ENCODE measurements at regions not wholly inside any gene's neighbourhood (a gene's known extent, or its start where the extent isn't known, plus 50 kb on each side); places are given as distances from the start of the nearest gene placed in this dataset.
"Not testable (repeated sequence)": the region's sequence is repeated elsewhere in the genome, so short reads cannot be mapped to it uniquely, and the experiment has no call there.

GRCh38 chr6:93183531-93183972 lies 235.8 kb downstream of the EPHA7 start:
- no peak for DNase-seq

DNA sequence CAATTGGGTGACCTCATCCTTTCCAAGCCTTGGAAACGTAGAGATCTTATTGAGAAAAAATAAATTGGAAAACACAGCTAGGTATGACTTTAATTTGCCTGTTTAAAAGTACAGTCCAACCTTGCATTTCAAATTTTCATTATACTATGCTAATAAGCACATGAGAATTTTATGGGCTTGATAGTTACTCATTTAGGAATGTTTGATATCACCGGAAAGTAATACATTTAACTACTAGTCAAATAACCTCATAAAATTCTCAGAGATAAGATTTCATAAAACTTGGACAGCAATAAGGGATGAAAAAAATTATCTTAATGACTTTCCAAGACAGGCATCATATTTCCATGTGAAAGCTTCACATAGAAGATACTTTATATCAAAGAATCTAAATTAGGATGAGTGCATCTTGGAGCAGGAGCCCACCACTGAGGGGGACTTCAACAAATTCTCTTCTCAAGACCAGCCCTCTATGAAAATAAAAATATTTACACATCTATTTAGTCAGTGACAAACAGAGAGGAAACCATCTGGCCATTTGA lies 236.3 kb downstream of the EPHA7 start:
- DNase-seq: no peak

DNA sequence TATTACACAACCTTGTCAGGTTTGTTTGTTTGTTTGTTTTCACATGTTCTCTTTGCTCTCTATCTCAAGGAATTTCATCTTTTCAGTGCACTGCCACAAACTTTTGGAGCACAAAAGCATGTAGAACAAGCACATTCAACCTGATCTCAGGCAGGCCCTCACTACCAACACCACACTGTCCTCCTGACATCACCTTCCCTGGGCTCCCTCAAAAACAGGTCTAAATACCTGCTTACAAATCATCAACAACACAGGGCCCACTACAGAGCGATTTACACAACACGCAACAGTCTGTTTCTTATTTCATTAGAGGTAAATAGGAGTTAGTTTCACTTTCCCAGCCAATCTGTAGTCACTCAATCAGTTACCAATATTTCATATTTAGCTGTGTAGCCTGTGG lies 241.4 kb downstream of the EPHA7 start:
- DNase-seq: no peak

DNA sequence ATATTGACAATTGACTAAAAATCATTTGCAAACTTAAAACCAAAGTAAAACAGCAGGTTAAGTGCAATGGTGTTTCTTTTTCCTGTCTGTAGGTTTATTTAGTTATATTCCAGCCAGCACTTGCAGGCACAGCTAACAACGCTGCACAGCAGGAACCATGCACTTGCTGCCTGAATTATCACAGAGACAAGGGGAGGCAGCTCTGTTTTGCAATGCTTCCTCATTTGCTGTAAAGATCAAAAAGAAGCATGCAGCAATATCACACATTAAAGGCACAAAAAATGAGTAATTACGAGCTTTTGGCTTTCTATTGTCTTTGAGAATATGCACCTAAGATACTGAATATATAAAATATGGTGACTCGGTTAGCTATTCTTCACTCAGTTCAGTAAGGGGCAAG lies 241.9 kb downstream of the EPHA7 start:
- DNase-seq: peak; percentile 50

DNA sequence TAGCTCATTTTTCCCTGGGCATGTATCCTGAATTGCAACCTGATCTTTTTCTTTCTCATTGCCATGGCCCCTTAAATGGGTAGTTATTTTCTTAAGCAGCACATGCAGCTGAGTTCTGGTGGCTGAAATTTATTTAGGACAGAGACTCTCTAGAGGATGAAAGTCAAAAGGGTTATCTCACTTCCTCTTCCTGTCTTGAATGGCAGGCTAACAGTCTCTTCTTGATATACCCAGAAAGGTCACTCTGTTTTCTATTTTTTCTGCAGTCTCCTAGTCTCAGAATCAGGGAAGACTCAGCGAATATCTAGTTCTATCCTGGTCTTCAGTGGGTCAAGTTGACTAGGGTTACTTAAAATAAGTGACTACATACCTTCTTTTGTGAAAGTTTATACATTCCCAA lies 243.3 kb downstream of the EPHA7 start:
- no peak for DNase-seq

GRCh38 chr6:93173573-93173972 lies 245.8 kb downstream of the EPHA7 start:
- not testable (repeated sequence) for DNase-seq

DNA sequence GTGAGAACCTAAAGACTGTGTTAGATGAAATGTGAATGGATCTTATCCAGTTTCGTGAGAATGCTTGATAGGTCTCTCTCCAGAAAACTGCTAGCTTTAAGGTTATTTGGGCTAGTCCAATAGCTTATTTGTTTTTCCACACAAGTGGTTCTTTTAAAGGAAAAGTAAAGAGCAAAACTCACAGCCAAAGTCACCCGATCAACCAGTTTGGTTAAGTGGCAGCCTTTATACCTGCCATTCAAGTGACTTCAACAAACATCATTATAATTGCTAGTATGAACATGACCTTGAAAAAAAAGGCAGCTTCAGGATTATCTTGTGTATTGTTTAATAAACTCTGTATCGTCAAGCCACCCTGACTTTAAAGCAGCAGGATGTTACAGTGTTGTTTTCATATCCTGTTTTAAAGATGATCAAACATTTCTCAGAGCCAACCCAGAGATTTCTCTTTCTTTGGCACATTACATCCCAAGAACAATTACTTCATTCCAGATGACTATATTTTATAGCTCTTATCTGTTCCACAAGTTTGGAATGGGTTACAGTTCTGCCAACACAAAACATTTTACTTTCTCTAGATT lies 253.4 kb downstream of the EPHA7 start:
- peak; percentile 87 for DNase-seq

DNA sequence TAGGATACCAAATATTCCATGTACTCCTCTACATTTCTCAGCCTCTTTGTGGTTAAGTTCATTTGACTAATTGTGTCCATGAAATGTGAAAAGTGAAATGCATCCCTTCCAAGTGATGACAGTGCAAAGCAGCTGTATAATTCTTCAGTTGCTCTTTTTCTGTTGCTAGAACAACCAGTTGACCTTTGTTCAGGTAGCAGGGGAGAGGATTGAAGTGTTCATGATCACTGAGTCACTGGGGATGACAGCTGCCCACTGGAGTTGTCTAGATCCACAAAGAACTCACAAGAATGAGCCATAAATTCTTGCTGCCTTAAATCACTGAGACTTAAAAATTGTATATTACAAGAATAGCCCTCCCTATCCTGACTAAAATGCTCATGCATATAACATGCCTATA lies 254.6 kb downstream of the EPHA7 start:
- no peak for DNase-seq

DNA sequence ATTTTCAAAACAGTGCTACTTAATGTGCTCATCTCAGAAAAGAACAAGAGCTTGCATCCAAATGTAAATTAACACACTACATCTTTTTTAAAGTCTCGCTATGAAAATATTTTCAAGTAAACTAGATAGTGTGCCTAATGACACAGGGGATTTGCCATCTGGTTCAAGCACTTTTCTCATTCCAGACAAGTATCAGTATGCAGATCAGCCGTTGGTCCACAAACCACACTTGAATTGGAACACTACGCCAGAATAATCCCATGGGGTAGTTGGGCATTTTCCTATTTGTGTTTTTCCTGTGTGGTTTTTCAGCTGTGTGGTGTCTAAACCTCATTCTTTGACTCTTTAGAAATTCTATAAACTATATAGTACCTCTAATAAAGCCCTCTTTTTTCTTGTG lies 256.2 kb downstream of the EPHA7 start:
- no peak for DNase-seq

DNA sequence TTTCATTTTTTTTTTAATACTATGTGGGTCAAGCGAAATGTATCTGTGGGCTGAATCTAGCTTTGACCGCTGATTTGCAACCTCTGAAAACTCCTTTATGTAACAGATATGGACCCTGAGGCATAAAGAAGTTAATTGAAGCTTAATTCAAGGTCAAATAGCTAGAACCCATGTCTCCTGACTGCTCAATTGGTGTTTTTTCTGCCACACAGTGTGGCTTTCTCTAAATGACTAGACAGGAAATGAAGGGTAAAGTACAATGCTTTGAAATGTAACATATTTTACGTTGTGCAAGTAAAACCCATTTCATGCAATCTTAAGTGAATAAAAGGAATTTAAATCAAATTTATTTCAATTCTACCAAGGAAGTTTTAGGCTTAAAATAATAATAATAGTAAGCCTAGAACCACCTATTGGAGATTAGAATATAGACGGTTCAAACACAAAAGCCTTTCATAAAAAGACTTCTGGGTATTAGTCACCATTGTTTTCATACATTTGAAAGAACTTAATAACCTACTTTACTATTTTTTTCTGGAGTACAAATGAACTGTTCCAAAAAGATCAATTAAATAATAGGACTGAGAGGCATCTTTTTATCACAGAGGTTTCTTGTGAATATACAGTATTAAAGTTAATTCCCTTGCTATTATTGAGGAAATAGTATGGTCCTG lies 279.8 kb downstream of the EPHA7 start:
- DNase-seq: no peak

DNA sequence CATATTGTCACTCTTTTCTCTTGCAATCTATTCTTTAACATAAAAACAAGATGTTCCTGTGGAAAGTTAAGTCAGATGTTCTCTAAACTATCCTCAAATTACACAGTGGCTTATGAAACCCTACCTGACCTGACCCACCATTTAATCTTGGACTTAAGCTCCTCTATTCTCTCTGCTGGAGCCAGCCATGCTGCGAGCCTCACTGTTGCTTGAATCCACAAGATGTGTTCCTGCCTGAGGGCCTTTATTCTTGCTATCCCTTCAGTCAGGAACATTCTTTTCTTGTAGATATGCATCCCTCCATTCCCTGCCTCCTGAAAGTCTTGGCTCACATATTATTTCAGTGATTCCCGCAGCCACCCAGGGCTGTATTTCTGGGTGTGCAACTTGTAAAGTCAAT lies 283.2 kb downstream of the EPHA7 start:
- no peak for DNase-seq

GRCh38 chr6:93124006-93124632 lies 295.2 kb downstream of the EPHA7 start:
- no peak for DNase-seq

DNA sequence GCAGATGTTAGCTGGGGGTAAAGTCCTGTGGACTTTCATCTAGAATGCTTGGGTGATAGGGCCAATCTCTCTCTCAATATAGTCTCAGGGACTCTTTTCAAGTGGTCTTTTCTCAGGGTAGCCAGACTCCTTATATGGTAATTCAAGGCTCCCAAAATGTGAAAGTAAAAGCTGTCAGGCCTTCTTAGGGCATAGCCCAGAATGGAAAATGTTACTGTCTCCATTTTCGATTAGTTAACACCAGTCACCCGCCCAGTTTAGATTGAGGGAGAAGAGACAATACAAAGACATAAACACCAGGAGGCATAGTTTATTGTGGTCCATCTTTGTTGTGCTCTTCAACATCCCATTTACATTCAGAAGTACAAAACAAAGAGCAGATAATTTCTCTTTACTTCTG lies 295.8 kb downstream of the EPHA7 start:
- DNase-seq: no peak

GRCh38 chr6:93120154-93120742 lies 299.1 kb downstream of the EPHA7 start:
- no peak for DNase-seq

DNA sequence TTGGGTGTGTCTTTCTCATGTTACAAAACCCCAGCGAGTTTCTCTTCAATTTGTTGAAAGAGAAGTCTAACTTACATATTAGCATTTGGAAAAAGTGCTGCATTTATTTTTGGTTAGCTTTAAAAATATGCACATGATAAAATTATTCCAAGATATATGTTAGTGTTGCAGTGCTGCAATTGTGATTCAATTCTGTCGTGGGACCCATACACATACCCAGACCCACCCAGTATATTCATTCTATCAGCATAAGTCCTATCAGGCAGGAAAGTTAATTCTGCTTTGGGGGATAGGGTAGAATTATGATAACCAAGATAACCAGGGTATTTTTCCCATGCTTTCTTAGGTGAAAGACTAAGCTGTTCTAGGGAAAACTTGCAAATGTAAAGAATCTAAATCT lies 313.5 kb downstream of the EPHA7 start:
- no peak for DNase-seq

DNA sequence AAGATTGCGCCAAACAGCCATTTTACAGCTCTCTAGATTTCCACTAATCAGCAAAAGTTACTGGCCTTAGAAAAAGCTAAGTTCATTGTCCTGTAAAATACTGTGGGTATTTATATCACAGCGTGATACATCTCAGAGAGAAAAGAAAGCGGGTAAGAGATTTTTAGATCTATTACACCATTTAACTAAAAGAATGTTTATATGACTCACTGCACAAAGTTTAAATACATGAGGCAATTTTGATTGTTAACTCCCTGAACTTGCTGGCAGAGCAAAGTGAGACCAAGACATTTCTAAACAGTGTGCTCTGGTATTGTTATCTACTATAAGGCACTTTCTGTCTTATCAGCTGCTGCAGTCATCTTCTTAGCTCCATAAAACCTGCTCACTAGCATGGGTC lies 314.3 kb downstream of the EPHA7 start:
- DNase-seq: no peak

DNA sequence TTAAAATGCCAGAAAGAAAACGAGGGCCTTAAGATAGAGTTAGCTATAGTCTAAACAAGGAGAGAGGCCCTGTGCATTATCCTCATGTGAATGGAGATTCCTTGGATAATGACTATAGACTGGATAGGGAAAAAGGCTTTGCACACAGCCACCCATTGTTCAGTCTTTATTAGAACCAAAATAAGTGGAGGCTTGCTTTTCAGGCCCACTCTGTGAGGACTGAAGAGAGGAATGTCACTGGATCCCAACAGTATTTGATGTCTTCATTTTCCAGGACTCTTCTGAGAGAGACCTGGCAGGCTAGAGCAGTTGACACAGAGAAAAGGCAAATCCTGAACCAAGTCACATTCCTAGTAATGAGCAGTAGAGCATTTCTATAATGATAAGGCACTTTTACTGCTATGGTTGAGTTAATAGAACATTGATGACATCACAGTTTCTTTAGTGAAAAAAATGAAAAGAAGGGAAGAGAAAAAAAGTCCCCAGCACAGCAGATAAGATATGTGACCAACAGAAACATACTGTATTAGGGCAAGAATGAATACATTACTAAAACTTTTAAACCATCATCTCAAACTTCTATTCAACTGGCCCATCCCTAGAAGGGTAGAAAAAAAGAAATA lies 315.1 kb downstream of the EPHA7 start:
- no peak for DNase-seq

DNA sequence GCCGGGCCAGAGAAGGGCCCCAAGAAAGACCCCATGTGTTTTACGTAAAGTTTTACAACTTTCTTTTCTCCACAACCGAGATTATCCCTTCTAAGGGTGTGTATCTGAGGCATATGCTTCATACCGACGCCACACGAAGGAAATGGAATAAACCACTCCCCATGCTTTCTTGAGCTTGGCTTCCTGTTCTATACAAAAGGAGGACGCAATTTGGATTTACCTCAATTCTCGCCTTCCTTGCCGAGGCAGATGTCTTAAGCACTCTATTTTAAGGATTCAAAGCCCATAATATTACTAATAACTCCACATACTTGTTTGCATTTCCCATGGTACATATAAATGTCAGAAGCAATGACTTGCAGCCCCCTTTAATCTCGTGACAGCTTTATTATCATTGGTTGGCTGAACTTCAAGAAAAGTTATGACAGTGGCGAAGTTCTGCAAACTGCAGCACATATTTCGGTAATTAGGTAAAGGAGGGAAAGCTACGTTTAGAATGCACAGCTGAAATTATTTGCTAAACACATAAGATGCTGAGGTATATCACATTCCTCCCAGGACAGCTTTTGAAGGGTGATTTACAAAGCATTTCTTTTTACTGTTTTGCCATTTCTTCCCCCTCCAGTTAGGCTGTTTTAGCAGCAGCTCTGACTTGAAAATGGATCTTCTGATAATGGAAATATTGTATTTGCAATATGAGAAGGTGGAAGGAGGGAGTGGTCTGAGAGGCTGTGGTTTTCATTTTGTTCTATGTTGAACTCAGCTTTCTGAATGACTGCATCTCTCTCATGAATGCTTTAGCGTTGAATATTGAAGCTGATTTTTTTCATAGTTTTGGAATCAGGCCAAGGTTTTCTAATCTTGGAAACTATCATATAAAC lies 330.5 kb downstream of the EPHA7 start:
- DNase-seq: no peak

- no peak for DNase-seq
Measured at GRCh38 chr6:93087606-93088005, 331.8 kb downstream of the EPHA7 start.

- no peak for DNase-seq
Measured at GRCh38 chr6:93086351-93086750, 333.0 kb downstream of the EPHA7 start.

DNA sequence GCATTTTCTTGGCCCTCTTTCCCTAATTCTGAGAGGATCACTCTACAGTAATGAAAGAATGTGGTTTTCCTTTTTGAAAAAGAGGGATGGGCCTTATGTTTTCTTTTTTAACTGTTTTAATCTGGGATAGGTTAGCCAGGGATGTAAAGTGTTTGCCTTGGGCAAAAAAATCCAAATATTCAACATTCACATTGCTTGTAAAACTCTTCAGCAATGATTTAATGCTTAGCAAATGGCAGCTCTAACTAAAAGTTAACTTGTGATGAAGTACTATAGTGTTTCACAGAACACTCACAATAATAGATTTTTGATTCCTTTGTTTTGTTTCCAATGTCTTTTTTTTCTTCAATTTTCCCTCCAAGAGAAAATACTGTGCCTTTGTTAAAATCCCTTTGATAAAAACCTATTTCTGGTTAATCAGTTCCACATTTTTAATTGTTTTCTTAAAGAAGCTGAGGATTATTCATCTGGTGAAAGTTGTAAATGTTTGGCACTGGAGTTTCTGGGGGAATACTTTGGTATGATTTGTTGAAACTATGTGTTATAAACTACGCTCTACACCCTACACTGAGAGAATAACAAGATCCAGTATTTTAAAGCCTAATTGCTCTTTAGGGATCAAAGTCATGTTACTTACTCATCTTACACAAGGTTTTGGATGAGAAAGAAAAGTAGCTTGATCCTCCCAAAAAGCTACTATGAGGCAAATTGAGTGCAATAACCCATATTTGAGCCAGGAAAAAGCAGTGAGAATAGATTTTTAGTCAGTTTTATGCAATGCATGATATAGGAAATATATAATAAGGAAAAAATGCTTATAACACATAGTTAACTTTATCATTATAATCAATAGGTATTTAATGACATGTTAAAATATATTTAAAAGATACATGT lies 335.8 kb downstream of the EPHA7 start:
- no peak for DNase-seq
